ENCODE measurements at regions not wholly inside any gene's neighbourhood (a gene's known extent, or its start where the extent isn't known, plus 50 kb on each side); places are given as distances from the start of the nearest gene placed in this dataset.

- TF ChIP-seq CTCF (IDR thresholded peaks at IDR 0.05; ENCODE audit: low read length): no peak
- TF ChIP-seq EZH2 (IDR thresholded peaks at IDR 0.05; ENCODE audit: borderline replicate concordance, low read length): no peak
Observed at GRCh38 chr1:55333461-55333860, 118.3 kb upstream of the USP24 start.
